ENCODE measurements at regions not wholly inside any gene's neighbourhood (a gene's known extent, or its start where the extent isn't known, plus 50 kb on each side); places are given as distances from the start of the nearest gene placed in this dataset.

DNA sequence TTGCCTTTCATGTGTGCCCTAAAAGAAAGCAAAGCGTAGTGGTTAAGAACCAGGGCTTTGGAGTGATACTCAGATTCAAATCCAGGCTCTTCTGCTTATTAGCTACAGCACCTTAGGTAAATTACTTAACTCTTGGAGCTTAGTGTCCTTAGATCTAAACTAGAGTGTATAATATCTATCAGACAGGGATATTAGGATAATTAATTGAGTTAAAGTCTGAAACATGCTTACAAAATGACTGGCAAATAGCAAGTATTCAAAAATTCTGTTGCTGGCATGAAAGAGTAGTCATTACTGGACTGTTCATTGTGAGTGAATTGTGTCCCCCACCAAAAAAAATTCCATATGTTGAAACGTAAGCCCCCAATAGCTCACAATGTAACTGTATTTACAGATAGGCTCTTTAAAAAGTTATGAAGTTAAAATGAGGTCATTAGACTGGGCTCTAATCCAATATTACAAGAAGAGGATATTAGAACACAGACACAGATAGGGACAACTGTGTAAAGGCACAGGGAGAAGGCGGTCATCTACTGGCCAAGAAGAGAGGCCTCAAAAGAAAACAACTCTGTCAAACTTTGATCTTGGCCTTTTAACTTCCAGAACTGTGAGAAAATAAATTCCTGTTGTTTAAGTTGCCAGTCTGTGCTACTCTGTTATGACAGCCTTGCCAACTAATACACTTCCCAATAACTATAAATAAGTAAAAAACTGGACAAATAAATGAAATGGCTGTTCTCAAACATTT lies 60.4 kb upstream of the LRRC3B start:
- TF ChIP-seq EZH2phosphoT487 (IDR thresholded peaks at IDR 0.05) = no peak
- TF ChIP-seq, protein P1, sequence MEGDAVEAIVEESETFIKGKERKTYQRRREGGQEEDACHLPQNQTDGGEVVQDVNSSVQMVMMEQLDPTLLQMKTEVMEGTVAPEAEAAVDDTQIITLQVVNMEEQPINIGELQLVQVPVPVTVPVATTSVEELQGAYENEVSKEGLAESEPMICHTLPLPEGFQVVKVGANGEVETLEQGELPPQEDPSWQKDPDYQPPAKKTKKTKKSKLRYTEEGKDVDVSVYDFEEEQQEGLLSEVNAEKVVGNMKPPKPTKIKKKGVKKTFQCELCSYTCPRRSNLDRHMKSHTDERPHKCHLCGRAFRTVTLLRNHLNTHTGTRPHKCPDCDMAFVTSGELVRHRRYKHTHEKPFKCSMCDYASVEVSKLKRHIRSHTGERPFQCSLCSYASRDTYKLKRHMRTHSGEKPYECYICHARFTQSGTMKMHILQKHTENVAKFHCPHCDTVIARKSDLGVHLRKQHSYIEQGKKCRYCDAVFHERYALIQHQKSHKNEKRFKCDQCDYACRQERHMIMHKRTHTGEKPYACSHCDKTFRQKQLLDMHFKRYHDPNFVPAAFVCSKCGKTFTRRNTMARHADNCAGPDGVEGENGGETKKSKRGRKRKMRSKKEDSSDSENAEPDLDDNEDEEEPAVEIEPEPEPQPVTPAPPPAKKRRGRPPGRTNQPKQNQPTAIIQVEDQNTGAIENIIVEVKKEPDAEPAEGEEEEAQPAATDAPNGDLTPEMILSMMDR (IDR thresholded peaks at IDR 0.05) = no peak
- no peak for TF ChIP-seq EZH2 (IDR thresholded peaks at IDR 0.05)
